Kidney epithelial cell (primary cell): ENCODE measurements at regions not wholly inside any gene's neighbourhood (a gene's known extent, or its start where the extent isn't known, plus 50 kb on each side); places are given as distances from the start of the nearest gene placed in this dataset.

Source experiments
- DNase-seq: peaks from one replicate; pipeline ENCODE4 v3.0.0-alpha.2; 2010; ENCODE audit warnings: low read depth
- H3K27me3 ChIP-seq: 2 replicates; pipeline ENCODE4 v1.6.0; 2011; ENCODE audit warnings: low read length; ENCODE audit not compliant: control insufficient read depth, insufficient read depth
- H3K36me3 ChIP-seq: 2 replicates; pipeline ENCODE4 v1.5.1; 2011; ENCODE audit warnings: low read length; ENCODE audit not compliant: control insufficient read depth, insufficient read depth
- H3K4me3 ChIP-seq: 2 replicates; pipeline ENCODE4 v1.5.1; 2011; ENCODE audit warnings: low read depth, mild to moderate bottlenecking, control low read depth, low read length
- TF ChIP-seq, protein P1 (sequence below): IDR thresholded peaks from 2 replicates; pipeline ENCODE4 v1.5.1; 2011; ENCODE audit warnings: mild to moderate bottlenecking, moderate library complexity, low read length, control low read depth, inconsistent platforms; ENCODE audit not compliant: insufficient read depth, poor library complexity, severe bottlenecking

DNA sequence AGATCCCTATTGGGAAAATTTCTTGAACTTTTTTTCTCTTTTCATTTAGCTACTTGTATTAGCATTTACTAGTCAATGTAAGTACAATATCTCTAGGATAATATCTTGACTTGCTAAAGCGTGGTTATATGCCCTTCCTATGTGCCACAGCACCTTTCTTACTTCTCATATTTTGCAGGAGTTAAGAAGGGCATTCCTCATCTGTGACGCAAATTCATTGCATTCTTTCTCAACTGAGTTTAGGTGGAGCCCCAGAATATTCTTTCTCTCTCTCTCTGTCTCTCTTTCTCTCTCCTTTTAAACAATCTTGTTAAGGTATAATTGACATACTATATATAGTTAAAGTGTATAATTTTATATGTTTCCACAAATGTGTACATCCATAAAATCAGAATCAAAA lies 266.1 kb downstream of the RAB38 start:
- no peak for DNase-seq
- TF ChIP-seq, protein P1, sequence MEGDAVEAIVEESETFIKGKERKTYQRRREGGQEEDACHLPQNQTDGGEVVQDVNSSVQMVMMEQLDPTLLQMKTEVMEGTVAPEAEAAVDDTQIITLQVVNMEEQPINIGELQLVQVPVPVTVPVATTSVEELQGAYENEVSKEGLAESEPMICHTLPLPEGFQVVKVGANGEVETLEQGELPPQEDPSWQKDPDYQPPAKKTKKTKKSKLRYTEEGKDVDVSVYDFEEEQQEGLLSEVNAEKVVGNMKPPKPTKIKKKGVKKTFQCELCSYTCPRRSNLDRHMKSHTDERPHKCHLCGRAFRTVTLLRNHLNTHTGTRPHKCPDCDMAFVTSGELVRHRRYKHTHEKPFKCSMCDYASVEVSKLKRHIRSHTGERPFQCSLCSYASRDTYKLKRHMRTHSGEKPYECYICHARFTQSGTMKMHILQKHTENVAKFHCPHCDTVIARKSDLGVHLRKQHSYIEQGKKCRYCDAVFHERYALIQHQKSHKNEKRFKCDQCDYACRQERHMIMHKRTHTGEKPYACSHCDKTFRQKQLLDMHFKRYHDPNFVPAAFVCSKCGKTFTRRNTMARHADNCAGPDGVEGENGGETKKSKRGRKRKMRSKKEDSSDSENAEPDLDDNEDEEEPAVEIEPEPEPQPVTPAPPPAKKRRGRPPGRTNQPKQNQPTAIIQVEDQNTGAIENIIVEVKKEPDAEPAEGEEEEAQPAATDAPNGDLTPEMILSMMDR: no peak
- H3K36me3 ChIP-seq: no peaks in the 10 kb centered on the region
- H3K4me3 ChIP-seq: no peak overlapping the region
- no peaks in the 10 kb centered on the region for H3K27me3 ChIP-seq

DNA sequence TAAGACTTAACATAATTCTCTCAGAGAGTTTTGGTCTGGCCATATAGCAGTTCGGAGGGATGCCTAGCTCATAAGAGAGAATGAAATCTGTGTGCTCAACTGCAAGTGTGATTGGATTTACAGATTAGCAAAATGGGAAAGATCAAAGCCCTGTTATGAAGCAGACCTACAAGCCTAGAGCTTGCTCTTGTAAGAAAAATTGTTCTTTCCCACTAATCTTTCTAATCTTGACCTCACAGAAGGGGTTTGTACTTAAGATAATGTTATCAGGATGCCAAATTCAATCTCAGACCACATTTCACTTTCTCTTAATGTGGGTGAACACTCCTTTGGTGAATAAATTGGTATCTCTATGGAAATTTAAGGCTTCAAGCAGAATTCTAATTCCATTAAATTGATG lies 267.2 kb downstream of the RAB38 start:
- TF ChIP-seq, protein P1: no peak
- H3K36me3 ChIP-seq: no peaks in the 10 kb centered on the region
- DNase-seq: no peak
- no peaks in the 10 kb centered on the region for H3K27me3 ChIP-seq
- H3K4me3 ChIP-seq: no peak overlapping the region

DNA sequence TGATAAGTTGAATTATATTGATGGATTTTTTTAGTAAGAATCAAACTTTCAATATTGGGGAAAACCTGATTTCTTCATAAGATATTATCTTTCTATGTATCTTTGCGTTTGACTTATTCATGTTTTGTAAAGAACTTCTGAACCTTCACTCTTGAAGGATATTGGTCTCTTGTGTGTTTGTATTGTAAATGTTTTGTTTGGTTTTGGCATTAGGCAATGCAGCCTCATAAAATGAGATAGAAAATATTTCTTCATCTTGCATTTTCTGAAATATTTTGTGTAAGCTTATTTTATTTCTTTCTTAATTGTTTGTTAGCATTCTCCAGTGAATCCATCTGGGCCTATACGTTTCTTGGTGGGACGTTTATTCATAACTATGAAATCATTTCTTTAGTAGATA lies 271.9 kb downstream of the RAB38 start:
- no peak for DNase-seq
- H3K27me3 ChIP-seq: no peaks in the 10 kb centered on the region
- no peak overlapping the region for H3K4me3 ChIP-seq
- TF ChIP-seq, protein P1: no peak
- no peaks in the 10 kb centered on the region for H3K36me3 ChIP-seq

DNA sequence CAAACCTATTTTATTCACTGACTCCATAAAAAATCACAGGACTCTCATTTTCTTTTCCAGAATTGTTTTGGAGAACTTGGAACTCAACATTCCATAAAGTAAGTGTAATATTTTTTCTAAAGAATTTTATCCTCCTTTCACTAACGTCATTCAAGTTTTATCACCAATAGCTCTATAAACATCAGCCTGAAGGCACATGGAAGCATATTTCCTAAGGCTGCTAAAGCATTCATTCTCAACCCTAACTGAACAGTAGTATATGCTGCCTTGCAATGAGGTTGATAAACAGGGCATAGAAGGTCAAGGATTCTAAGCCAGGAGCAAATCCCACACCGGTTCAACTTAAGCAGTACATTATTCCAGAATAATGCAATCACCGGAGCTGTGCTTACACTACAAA lies 273.9 kb downstream of the RAB38 start:
- TF ChIP-seq, protein P1: no peak
- no peak overlapping the region for H3K4me3 ChIP-seq

DNA sequence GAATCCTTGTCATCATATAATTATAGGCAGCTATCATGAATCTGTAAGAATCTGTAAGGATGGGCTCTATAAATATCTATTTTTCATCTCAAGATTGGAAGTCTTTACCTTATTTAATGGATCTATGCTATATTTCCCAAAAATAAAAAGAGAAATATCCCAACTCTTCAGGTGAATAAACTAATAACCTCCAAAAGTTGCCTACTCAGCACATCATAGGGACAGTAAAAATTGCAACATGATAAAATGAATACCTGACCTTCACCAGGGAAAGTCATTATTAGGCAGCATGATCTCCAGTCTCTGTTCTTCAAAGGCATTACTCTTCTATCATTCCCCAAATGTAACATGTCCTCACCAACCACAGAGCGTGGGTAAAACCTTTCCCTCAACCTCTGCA lies 277.3 kb downstream of the RAB38 start:
- H3K27me3 ChIP-seq: no peaks in the 10 kb centered on the region
- no peak for DNase-seq
- H3K4me3 ChIP-seq: no peak overlapping the region
- H3K36me3 ChIP-seq: no peaks in the 10 kb centered on the region
- TF ChIP-seq, protein P1: no peak

More for the DNA sequence above, 273.9 kb downstream of the RAB38 start:
- DNase-seq: no peak
- Histone ChIP-seq H3K27me3 (no peaks in the 10 kb centered on the region), H3K36me3 (no peaks in the 10 kb centered on the region)

DNA sequence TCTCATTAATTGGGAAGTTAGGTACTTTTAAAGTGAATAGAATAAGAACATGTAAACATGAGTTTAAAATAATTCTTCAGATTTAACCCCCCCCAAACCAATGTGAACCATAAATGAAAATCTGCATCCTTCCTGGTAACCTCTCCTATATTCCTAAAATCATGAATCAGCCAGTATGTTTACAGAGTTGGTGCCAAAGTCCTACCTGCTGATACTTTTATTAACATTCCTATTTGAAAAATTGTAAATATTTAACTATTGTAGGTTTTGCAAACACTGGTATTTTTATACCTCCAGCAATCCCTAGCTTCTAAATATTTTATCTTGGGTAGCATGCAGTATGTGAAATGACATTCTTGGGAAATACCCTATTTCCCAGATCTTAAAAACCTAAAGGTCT lies 278.2 kb downstream of the RAB38 start:
- no peak overlapping the region for H3K4me3 ChIP-seq
- no peak for DNase-seq
- no peaks in the 10 kb centered on the region for H3K36me3 ChIP-seq
- TF ChIP-seq, protein P1: no peak
- no peaks in the 10 kb centered on the region for H3K27me3 ChIP-seq
